Heart left ventricle (tissue), 13 donors: ENCODE measurements at regions not wholly inside any gene's neighbourhood (a gene's known extent, or its start where the extent isn't known, plus 50 kb on each side); places are given as distances from the start of the nearest gene placed in this dataset.

Source experiments
- CTCF ChIP-seq, 12 donors: fragments of 200-600 bp; sonication (generic) in 4 of 12; IDR thresholded peaks; one replicate each; pipeline versions ENCODE4 v1.5.0 to v1.8.0; 2018 to 2022; ENCODE audit warnings: antibody characterized with exemption in 12 of 12, mild to moderate bottlenecking in 5 of 12
- POLR2A ChIP-seq, 2 donors: fragments of 450-650 bp; IDR thresholded peaks; one replicate each; pipeline ENCODE4 v1.6.1; 2017; ENCODE audit warnings: antibody characterized with exemption in 2 of 2, mild to moderate bottlenecking in 2 of 2, moderate library complexity in 2 of 2
- donor health status: ischemic (EF 13 %, LVEDD 7.1; RV severe dilation, severe dysfunction).
- donor health status: DM: no; HTN: yes; CAD: no.
- donor health status: DM: no; HTN: no; CAD: no.
- donor health status: ischemic (EF 25% LVEDD 6.9; RV normal size, moderate dysfunction).
- donor health status: ischemic (EF 25% LVEDD 5.7; RV mildly dilated, moderate dysfunction).
- donor health status: ischemic (EF 35%, LVEDD 5.7; RV mildly dilated, moderate dysfunction).
- donor health status: nonischemic (EF 11% LVEDD 7.7; RV severe dilation, severe dysfunction).
- donor health status: DM: yes; HTN: yes; CAD: no.
- donor health status: PGD.
- donor health status: ischemic (EF 29% LVEDD 5.4; RV normal size, mild dysfunction).
- donor health status: nonischemic (EF 23%, LVEDD 6.1; RV moderate dilation, normal function).

GRCh38 chr3:139159356-139159755 lies 114.7 kb upstream of the PRR23C start:
- TF ChIP-seq CTCF (IDR thresholded peaks at IDR 0.05) (no peak), POLR2A (IDR thresholded peaks at IDR 0.05) (no peak)
